GM12878 (cell line): ENCODE measurements at regions not wholly inside any gene's neighbourhood (a gene's known extent, or its start where the extent isn't known, plus 50 kb on each side); places are given as distances from the start of the nearest gene placed in this dataset.

Experiments used
- ATAC-seq: fragments of 200-7000 bp; cut with Tn5 transposase; 3 replicates; pipeline ENCODE4 v1.9.1; 2020; ENCODE audit warnings: mild to moderate bottlenecking, moderate library complexity
- BruUV-seq: library from RNA; stranded (reverse); fragments of 400-500 nt; replicated peaks from 2 replicates; lab custom pipeline; 2021; lab: Mats Ljungman, UMichigan
- CTCF ChIA-PET: fragments of 300-600 bp; sonication (Branson Sonifier 250); formaldehyde crosslinking; extraction: SDS; loops from one replicate; lab custom pipeline; 2021; ENCODE audit warnings: inconsistent platforms; lab: Yijun Ruan, JAX
- POLR2A ChIA-PET: fragments of 350-600 bp; formaldehyde crosslinking; extraction: SDS; loops from one replicate; lab custom pipeline; 2021; ENCODE audit warnings: inconsistent platforms; lab: Charles Lee
- RAD21 ChIA-PET: fragments of 300-600 bp; sonication (Branson Sonifier 250); formaldehyde crosslinking; loops from one replicate; lab custom pipeline; 2023; ENCODE audit warnings: antibody characterized with exemption; ENCODE audit not compliant: unreplicated experiment; lab: Charles Lee
- SMC1A ChIA-PET: fragments of 300-600 bp; sonication (Branson Sonifier 250); formaldehyde crosslinking; loops from one replicate; lab custom pipeline; 2023; ENCODE audit not compliant: unreplicated experiment, uncharacterized antibody; lab: Charles Lee
- DNase-seq: peaks from one replicate; pipeline ENCODE4 v3.0.0-alpha.2; 2011; ENCODE audit warnings: low read depth, low spot score
- FAIRE-seq: peaks from 3 replicates; lab custom pipeline; 2011; peaks lifted over from hg19 to GRCh38; lab: Jason Lieb, UNC
- H2AFZ ChIP-seq: 2 replicates; pipeline ENCODE4 v1.6.0; 2011; ENCODE audit warnings: low read depth, low read length, control low read depth; ENCODE audit not compliant: control insufficient read depth
- H3K27ac ChIP-seq: 2 replicates; pipeline ENCODE4 v1.5.1; 2011; ENCODE audit warnings: control low read depth; ENCODE audit not compliant: control insufficient read depth, insufficient read depth
- H3K27me3 ChIP-seq, 2 experiments: replicated peaks in 1 of 2; 2 replicates each; pipeline versions ENCODE4 v1.6.0 to v1.6.1; 2011; ENCODE audit warnings: low read length in 1 of 2; ENCODE audit not compliant: control insufficient read depth in 2 of 2, insufficient read depth in 2 of 2
- H3K36me3 ChIP-seq, 2 experiments: 2 replicates each; pipeline ENCODE4 v1.5.1; 2011; ENCODE audit warnings: low read length in 1 of 2; ENCODE audit not compliant: control insufficient read depth in 2 of 2, insufficient read depth in 2 of 2
- H3K4me1 ChIP-seq: 2 replicates; pipeline ENCODE4 v1.6.1; 2011; ENCODE audit warnings: mild to moderate bottlenecking, low read length, moderate library complexity, mixed read lengths; ENCODE audit not compliant: control insufficient read depth, insufficient read depth
- H3K4me2 ChIP-seq: 2 replicates; pipeline ENCODE4 v1.6.0; 2011; ENCODE audit warnings: control low read depth; ENCODE audit not compliant: control insufficient read depth, insufficient read depth
- H3K4me3 ChIP-seq: fragments of 200-600 bp; sonication (generic); 2 replicates; pipeline ENCODE4 v1.5.1; 2016
- H3K79me2 ChIP-seq: 2 replicates; pipeline ENCODE4 v1.6.0; 2011; ENCODE audit warnings: low read length; ENCODE audit not compliant: control insufficient read depth, insufficient read depth
- H3K9ac ChIP-seq: 2 replicates; pipeline ENCODE4 v1.8.0; 2011; ENCODE audit warnings: low read length, control low read depth, mixed read lengths; ENCODE audit not compliant: control insufficient read depth, insufficient read depth
- H3K9me3 ChIP-seq: replicated peaks from 3 replicates; pipeline ENCODE4 v1.5.1; 2011; ENCODE audit warnings: mild to moderate bottlenecking, low read length; ENCODE audit not compliant: control insufficient read depth, insufficient read depth
- H4K20me1 ChIP-seq: 2 replicates; pipeline ENCODE4 v1.6.0; 2011; ENCODE audit not compliant: control insufficient read depth, insufficient read depth
- BMI1 ChIP-seq: fragments of 450-650 bp; IDR thresholded peaks from 2 replicates; pipeline ENCODE4 v1.6.1; 2016; ENCODE audit warnings: mild to moderate bottlenecking, moderate library complexity, borderline replicate concordance
- CHD4 ChIP-seq: fragments of 200-600 bp; sonication (generic); IDR thresholded peaks from 2 replicates; pipeline ENCODE4 v1.6.1; 2016; ENCODE audit warnings: mild to moderate bottlenecking
- ETV6 ChIP-seq, 2 experiments: fragments of 450-650 bp in 1 of 2; IDR thresholded peaks in 1 of 2; conservative IDR thresholded peaks in 1 of 2; 2 replicates each; pipeline ENCODE4 v1.6.1; 2014; ENCODE audit warnings: antibody characterized with exemption in 1 of 2, borderline replicate concordance in 1 of 2, low read depth in 1 of 2, mild to moderate bottlenecking in 1 of 2, moderate library complexity in 1 of 2
- IRF4 ChIP-seq: IDR thresholded peaks from 2 replicates; pipeline ENCODE4 v1.6.1; 2011; ENCODE audit warnings: low read depth, low read length
- MYC ChIP-seq: IDR thresholded peaks from 2 replicates; pipeline ENCODE4 v1.6.1; 2011; ENCODE audit warnings: mild to moderate bottlenecking, low read length, moderate library complexity, inconsistent platforms; ENCODE audit not compliant: insufficient read depth, insufficient replicate concordance, insufficient read length, severe bottlenecking
- NBN ChIP-seq: fragments of 450-650 bp; IDR thresholded peaks from 2 replicates; pipeline ENCODE4 v1.6.1; 2016
- PAX8 ChIP-seq: fragments of 450-650 bp; IDR thresholded peaks from 2 replicates; pipeline ENCODE4 v1.6.1; 2017; ENCODE audit warnings: mild to moderate bottlenecking, moderate library complexity
- SKIL ChIP-seq: fragments of 450-650 bp; IDR thresholded peaks from 2 replicates; pipeline ENCODE4 v1.6.1; 2017; ENCODE audit warnings: mild to moderate bottlenecking, low read depth, inconsistent platforms; ENCODE audit not compliant: poor library complexity, severe bottlenecking
- YBX1 ChIP-seq: fragments of 450-650 bp; IDR thresholded peaks from 2 replicates; pipeline ENCODE4 v1.6.1; 2016; ENCODE audit warnings: antibody characterized with exemption
- ZBTB11 ChIP-seq: fragments of 450-650 bp; formaldehyde crosslinking; IDR thresholded peaks from 2 replicates; pipeline ENCODE4 v1.5.0; 2022; ENCODE audit warnings: mild to moderate bottlenecking, missing genetic modification characterization
- ZBTB33 ChIP-seq: fragments of 450-650 bp; IDR thresholded peaks from 2 replicates; pipeline ENCODE4 v1.6.1; 2017; ENCODE audit warnings: mild to moderate bottlenecking
- ZBTB40 ChIP-seq: fragments of 450-650 bp; IDR thresholded peaks from 2 replicates; pipeline ENCODE4 v1.6.1; 2016; ENCODE audit warnings: mild to moderate bottlenecking, moderate library complexity, borderline replicate concordance
- ZNF217 ChIP-seq: fragments of 450-650 bp; IDR thresholded peaks from 2 replicates; pipeline ENCODE4 v1.6.1; 2017; ENCODE audit warnings: antibody characterized with exemption, mild to moderate bottlenecking
- ZNF274 ChIP-seq: IDR thresholded peaks from one replicate; pipeline ENCODE4 v1.8.0; 2011; ENCODE audit not compliant: insufficient read length, insufficient read depth
- WGBS: methylation state at CpG from one replicate; pipeline ENCODE4 v1.1.6; 2016; ENCODE audit warnings: low lambda C conversion rate; ENCODE audit not compliant: insufficient replicate concordance, insufficient coverage; ENCODE audit errors: missing lambda C conversion rate; 5-methylcytosine and 5-hydroxymethylcytosine counted together
- in situ Hi-C: fragments of 300-500 bp; cut with MboI; formaldehyde crosslinking; loops from 9 replicates; pipeline ENCODE4 v1.14.3; 2018; ENCODE audit warnings: mixed read lengths
- intact Hi-C: fragments of 100-400 bp; cut with micrococcal nuclease; formaldehyde crosslinking; loops from one replicate; pipeline ENCODE4 v1.14.2; 2022; ENCODE audit not compliant: unreplicated experiment

- H3K9me3 ChIP-seq = peaks cover 3% of the 10 kb centered on the region; the same call in 2 of the 3 replicates
- H2AFZ ChIP-seq = no peak overlapping the region
- no peak overlapping the region for H3K27ac ChIP-seq
- SMC1A ChIA-PET = no interaction called here
- in situ Hi-C loops = no loop called here
- H3K27me3 ChIP-seq = no peaks in the 10 kb centered on the region
- TF ChIP-seq ETV6 (conservative IDR thresholded peaks at IDR 0.05 in 1 of 2, IDR thresholded peaks at IDR 0.05 in 1 of 2; ENCODE audit: borderline replicate concordance in 1 of 2, low read depth in 1 of 2) = no peak
- TF ChIP-seq IRF4 = no peak
- no peak for TF ChIP-seq ZBTB40
- TF ChIP-seq ZBTB11 (CRISPR knock-in tag) = no peak
- TF ChIP-seq ZBTB33 = no peak
- no peak for TF ChIP-seq CHD4
- no peak for TF ChIP-seq NBN
- no peak for TF ChIP-seq BMI1
- TF ChIP-seq MYC = no peak
- TF ChIP-seq YBX1 = no peak
- no peak for TF ChIP-seq PAX8
- no peak for TF ChIP-seq ZNF274
- no peak for TF ChIP-seq ZNF217
- no peak for TF ChIP-seq SKIL
- TF ChIP-seq, all 136 proteins: peak for 0
- ChIA-PET POLR2A (no interaction called here), CTCF (no interaction called here), RAD21 (no interaction called here)
- Histone ChIP-seq H4K20me1 (no peaks in the 10 kb centered on the region), H3K4me3 (no peak overlapping the region), H3K4me1 (peaks cover 13% of the 10 kb centered on the region), H3K4me2 (no peak overlapping the region), H3K36me3 (no peaks in the 10 kb centered on the region), H3K9ac (no peak overlapping the region), H3K79me2 (no peaks in the 10 kb centered on the region)
- ATAC-seq = no peak
- BruUV-seq = no TSS peak
- FAIRE-seq = no peak
- WGBS = 30% methylated on average over 2 of the region's 2 CpGs
- intact Hi-C loops = no loop called here
- DNase-seq = no peak
These were observed 306.7 kb downstream of the EPB41L4A start for GRCh38 chr5:112112346-112112745.
